Ascending aorta (tissue), 2 donors: ENCODE measurements at regions not wholly inside any gene's neighbourhood (a gene's known extent, or its start where the extent isn't known, plus 50 kb on each side); places are given as distances from the start of the nearest gene placed in this dataset.

Source experiments
- DNase-seq, 2 donors: peaks; one replicate each; pipeline ENCODE4 v3.0.0-alpha.2; 2019; ENCODE audit warnings: low spot score in 2 of 2
- H3K27ac ChIP-seq, 2 donors: fragments of 200-600 bp; sonication (generic); one replicate each; pipeline ENCODE4 v1.5.1; 2016 to 2017; ENCODE audit warnings: mild to moderate bottlenecking in 1 of 2
- H3K27me3 ChIP-seq: fragments of 200-600 bp; sonication (generic); one replicate; pipeline ENCODE4 v1.5.1; 2017
- H3K36me3 ChIP-seq, 2 donors: fragments of 200-600 bp; sonication (generic); one replicate each; pipeline ENCODE4 v1.5.1; 2016
- H3K4me1 ChIP-seq, 2 donors: fragments of 200-600 bp; sonication (generic); one replicate each; pipeline ENCODE4 v1.5.1; 2016 to 2017; ENCODE audit warnings: mild to moderate bottlenecking in 1 of 2
- H3K4me3 ChIP-seq, 2 donors: fragments of 200-600 bp; sonication (generic); one replicate each; pipeline ENCODE4 v1.5.1; 2016 to 2017; ENCODE audit warnings: mild to moderate bottlenecking in 1 of 2
- H3K9me3 ChIP-seq, 2 donors: fragments of 200-600 bp; sonication (generic); one replicate each; pipeline ENCODE4 v1.5.1; 2016
- intact Hi-C: fragments of 100-400 bp; cut with DNase I; formaldehyde crosslinking; loops from one replicate; pipeline ENCODE4 v1.15.1; 2023
- TF ChIP-seq, protein P1 (sequence below), 3 experiments: fragments of 200-600 bp in 2 of 3; fragments of 450-650 bp in 1 of 3; sonication (generic) in 2 of 3; IDR thresholded peaks; one replicate each; pipeline ENCODE4 v1.5.1; 2016 to 2019; ENCODE audit warnings: antibody characterized with exemption in 3 of 3, mild to moderate bottlenecking in 1 of 3, moderate library complexity in 1 of 3

DNA sequence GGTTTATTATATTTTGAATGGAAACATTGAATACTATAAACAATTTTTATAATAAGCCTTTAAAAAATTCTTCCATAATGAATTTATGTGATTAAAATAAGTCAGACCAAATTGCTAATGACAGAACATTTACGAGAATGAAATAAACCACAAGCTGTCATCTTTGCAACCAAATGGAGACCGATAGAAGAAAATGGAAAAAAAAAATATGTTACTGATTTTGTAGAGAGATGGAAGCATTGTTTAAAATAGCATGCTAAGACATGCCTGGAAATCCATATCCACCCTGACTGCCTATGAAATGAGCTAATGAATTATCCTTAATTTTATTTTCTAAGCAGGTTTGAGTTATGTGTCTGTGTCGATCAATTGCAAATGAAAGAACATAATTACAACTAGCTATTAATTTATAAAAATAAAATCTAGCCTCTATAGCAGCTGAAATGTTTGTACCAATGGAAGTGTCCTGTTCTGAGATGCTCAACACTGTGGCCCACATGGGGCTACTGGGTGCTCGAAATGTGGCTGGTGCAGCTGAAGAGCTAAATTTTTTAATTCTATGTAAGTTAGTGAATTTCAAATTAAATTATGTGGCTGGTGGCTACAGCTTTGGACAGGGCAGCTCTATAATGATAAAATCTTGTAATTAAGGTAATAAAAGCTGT is 832.8 kb downstream of the RNF144A start:
- no peaks in the 10 kb centered on the region for H3K4me1 ChIP-seq
- intact Hi-C loops = no loop called here

GRCh38 chr2:7752291-7752690 is 835.1 kb downstream of the RNF144A start:
- no peak overlapping the region for H3K27ac ChIP-seq
- H3K4me1 ChIP-seq = no peaks in the 10 kb centered on the region
- H3K9me3 ChIP-seq = peaks cover 0 to 4% of the 10 kb centered on the region in 2 donors
- no peaks in the 10 kb centered on the region for H3K27me3 ChIP-seq
- TF ChIP-seq, protein P1, sequence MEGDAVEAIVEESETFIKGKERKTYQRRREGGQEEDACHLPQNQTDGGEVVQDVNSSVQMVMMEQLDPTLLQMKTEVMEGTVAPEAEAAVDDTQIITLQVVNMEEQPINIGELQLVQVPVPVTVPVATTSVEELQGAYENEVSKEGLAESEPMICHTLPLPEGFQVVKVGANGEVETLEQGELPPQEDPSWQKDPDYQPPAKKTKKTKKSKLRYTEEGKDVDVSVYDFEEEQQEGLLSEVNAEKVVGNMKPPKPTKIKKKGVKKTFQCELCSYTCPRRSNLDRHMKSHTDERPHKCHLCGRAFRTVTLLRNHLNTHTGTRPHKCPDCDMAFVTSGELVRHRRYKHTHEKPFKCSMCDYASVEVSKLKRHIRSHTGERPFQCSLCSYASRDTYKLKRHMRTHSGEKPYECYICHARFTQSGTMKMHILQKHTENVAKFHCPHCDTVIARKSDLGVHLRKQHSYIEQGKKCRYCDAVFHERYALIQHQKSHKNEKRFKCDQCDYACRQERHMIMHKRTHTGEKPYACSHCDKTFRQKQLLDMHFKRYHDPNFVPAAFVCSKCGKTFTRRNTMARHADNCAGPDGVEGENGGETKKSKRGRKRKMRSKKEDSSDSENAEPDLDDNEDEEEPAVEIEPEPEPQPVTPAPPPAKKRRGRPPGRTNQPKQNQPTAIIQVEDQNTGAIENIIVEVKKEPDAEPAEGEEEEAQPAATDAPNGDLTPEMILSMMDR (IDR thresholded peaks at IDR 0.05) = no peak
- no peaks in the 10 kb centered on the region for H3K36me3 ChIP-seq
- DNase-seq = no peak
- intact Hi-C loops = no loop called here
- no peak overlapping the region for H3K4me3 ChIP-seq

More for the DNA sequence above, 832.8 kb downstream of the RNF144A start:
- Histone ChIP-seq H3K9me3 (peaks cover 0 to 4% of the 10 kb centered on the region in 2 donors), H3K27ac (no peak overlapping the region), H3K4me3 (no peak overlapping the region), H3K27me3 (no peaks in the 10 kb centered on the region), H3K36me3 (no peaks in the 10 kb centered on the region)
- TF ChIP-seq, protein P1 (IDR thresholded peaks at IDR 0.05) = no peak
- DNase-seq = no peak

DNA sequence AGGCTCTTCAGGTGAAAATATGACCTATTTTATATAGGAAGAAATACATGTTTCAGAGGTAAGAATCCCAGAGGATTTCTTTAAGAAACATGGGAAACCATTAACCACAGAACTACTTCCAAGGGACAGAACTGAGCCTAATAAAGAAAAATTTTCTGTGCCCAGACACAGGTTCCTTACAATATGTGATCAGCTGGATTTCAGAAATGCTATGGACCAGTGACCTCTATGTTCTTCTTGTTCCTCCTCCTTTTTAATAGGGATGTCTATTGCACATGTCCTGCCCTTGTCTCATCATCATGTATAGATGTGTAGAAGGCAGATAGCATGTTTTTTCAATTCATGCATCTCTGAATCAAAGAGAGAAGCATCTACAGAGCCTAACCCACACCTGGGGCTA is 836.6 kb downstream of the RNF144A start:
- intact Hi-C loops = no loop called here
- peaks cover 0 to 12% of the 10 kb centered on the region in 2 donors for H3K9me3 ChIP-seq
- no peak for DNase-seq
- H3K27ac ChIP-seq = no peak overlapping the region
- TF ChIP-seq, protein P1 (IDR thresholded peaks at IDR 0.05) = no peak
- no peaks in the 10 kb centered on the region for H3K4me1 ChIP-seq
- no peaks in the 10 kb centered on the region for H3K36me3 ChIP-seq
- H3K27me3 ChIP-seq = no peaks in the 10 kb centered on the region
- H3K4me3 ChIP-seq = no peak overlapping the region

DNA sequence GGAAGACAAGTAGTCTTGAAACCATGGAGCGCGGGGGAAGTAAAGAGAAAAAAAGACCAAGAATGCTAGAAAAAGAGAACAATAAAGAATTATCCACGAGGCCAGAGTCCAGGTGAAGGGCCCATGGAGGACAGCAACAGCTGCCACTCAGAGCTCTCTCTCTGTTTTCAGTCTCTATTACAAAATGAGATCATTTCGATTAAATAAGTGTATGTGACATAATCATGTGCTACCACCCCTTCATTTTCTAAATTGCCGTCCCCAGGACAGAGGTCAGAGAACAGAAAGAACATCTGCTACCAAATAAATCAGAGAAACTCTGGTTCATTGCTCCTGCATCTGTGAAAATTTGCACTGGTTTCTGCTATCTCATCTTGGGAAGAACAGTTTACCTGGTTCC is 838.7 kb downstream of the RNF144A start:
- intact Hi-C loops = no loop called here
- Histone ChIP-seq H3K27ac (no peak overlapping the region), H3K4me1 (no peaks in the 10 kb centered on the region), H3K27me3 (no peaks in the 10 kb centered on the region), H3K36me3 (no peaks in the 10 kb centered on the region), H3K9me3 (peaks cover 0 to 14% of the 10 kb centered on the region in 2 donors), H3K4me3 (no peak overlapping the region)
- DNase-seq = no peak
- TF ChIP-seq, protein P1 (IDR thresholded peaks at IDR 0.05) = no peak

DNA sequence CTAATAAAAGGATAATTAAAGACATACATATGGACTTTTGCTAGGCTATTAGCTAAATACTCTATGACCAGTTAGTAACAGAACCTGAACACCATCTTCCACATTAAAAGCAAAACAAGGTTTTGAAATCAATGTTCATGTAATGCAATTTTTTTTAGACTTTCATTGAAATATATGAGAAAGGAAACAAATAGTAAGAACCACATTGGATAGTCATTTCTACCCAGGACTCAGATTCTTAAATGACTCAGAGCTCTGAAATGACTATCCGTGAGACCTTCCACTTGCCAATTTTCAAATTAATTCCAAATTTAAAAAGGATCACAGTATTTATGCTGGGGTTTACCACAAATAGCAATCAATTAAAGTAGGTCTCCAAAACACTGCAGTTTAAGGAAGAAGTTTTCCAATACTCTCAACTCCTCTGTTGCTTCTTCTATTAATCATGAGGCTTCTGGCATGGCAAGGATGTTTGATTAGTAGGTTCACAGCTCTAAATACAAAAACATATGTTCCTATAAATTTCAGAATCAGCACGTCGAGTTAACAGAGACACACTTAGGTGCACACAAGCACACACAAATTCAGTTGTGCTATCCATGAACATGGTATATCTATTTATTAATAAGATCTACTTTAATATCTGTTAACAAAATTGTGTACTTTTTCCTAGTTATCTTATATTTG is 841.0 kb downstream of the RNF144A start:
- H3K9me3 ChIP-seq = peaks cover 0 to 17% of the 10 kb centered on the region in 2 donors
- H3K27ac ChIP-seq = no peak overlapping the region
- no peak for DNase-seq
- no peaks in the 10 kb centered on the region for H3K27me3 ChIP-seq
- TF ChIP-seq, protein P1 (IDR thresholded peaks at IDR 0.05) = no peak
- no peak overlapping the region for H3K4me3 ChIP-seq
- no peaks in the 10 kb centered on the region for H3K36me3 ChIP-seq
- intact Hi-C loops = no loop called here
- no peaks in the 10 kb centered on the region for H3K4me1 ChIP-seq
